ENCODE measurements at regions not wholly inside any gene's neighbourhood (a gene's known extent, or its start where the extent isn't known, plus 50 kb on each side); places are given as distances from the start of the nearest gene placed in this dataset.

DNA sequence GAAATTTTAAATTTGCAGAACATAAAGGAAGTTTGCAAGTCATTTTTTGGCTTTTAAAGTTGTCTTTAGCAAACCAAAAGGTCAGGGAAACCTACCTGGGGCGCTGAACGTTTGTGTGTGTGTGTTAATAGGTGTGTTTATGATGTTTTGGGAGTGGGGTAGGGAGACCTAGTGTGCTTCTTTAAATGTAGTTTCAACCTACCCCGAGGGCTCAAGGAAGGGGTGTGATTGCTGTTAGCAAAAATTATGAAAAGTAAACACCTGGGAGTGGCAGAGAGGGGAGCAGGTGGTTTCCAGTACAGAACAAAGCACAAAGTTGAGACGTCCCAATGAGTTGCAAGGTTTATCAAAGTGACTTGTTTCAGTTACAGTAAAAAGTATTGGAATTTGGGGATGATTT is 58.7 kb upstream of the WDR26 start:
- H2AFZ ChIP-seq (ENCODE audit: low read length): no peak overlapping the region
- H4K20me1 ChIP-seq (ENCODE audit: insufficient read depth, low read length, poor library complexity, severe bottlenecking): no peaks in the 10 kb centered on the region
- peaks cover 12% of the 10 kb centered on the region for H3K4me1 ChIP-seq (ENCODE audit: insufficient read depth, low read length, poor library complexity, severe bottlenecking)
- no peak overlapping the region for H3K4me3 ChIP-seq (ENCODE audit: low read length, poor library complexity, severe bottlenecking)
- no peaks in the 10 kb centered on the region; the same call in 1 of the 2 replicates for H3F3A ChIP-seq (ENCODE audit: low read depth)
- H3K9me2 ChIP-seq (replicated peaks; ENCODE audit: low read depth, low read length): no peaks in the 10 kb centered on the region
- no peak overlapping the region for H3K9ac ChIP-seq (ENCODE audit: low read depth, low read length, poor library complexity, severe bottlenecking)
- TF ChIP-seq, protein P1, sequence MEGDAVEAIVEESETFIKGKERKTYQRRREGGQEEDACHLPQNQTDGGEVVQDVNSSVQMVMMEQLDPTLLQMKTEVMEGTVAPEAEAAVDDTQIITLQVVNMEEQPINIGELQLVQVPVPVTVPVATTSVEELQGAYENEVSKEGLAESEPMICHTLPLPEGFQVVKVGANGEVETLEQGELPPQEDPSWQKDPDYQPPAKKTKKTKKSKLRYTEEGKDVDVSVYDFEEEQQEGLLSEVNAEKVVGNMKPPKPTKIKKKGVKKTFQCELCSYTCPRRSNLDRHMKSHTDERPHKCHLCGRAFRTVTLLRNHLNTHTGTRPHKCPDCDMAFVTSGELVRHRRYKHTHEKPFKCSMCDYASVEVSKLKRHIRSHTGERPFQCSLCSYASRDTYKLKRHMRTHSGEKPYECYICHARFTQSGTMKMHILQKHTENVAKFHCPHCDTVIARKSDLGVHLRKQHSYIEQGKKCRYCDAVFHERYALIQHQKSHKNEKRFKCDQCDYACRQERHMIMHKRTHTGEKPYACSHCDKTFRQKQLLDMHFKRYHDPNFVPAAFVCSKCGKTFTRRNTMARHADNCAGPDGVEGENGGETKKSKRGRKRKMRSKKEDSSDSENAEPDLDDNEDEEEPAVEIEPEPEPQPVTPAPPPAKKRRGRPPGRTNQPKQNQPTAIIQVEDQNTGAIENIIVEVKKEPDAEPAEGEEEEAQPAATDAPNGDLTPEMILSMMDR (conservative IDR thresholded peaks at IDR 0.05; ENCODE audit: low read length): no peak
- no peak for TF ChIP-seq EZH2phosphoT487 (IDR thresholded peaks at IDR 0.05; ENCODE audit: borderline replicate concordance)
- H3K27me3 ChIP-seq (ENCODE audit: insufficient read depth, low read length, poor library complexity, severe bottlenecking): no peaks in the 10 kb centered on the region
- no peak overlapping the region for H3K4me2 ChIP-seq (ENCODE audit: low read depth, low read length, poor library complexity, severe bottlenecking)
- no peaks in the 10 kb centered on the region for H3K79me2 ChIP-seq (ENCODE audit: insufficient read depth, low read length)
- peaks cover 4% of the 10 kb centered on the region; the same call in 1 of the 2 replicates for H3K9me3 ChIP-seq (ENCODE audit: insufficient read depth, low read depth, low read length)
- H3K36me3 ChIP-seq (ENCODE audit: insufficient read depth, low read length): no peaks in the 10 kb centered on the region

DNA sequence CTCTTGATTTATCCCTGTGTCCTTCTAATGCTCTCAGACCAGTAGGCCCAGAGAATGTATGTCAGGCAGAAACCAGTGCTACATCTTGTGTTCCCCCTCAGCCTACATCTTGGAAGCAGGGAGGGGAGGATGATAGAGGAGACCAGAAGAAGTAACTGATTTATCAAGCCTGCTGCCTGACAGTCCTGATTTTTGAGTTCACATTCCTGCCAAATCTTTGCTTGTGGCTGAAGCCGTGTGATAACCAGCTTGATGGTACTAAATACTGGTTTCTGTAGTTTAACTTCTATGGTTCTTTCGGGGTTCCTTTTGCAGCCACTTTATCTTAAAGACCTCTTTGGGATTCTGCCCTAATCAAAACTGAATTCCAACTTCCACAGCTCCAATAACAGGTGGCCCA is 59.7 kb upstream of the WDR26 start:
- no peaks in the 10 kb centered on the region for H3K79me2 ChIP-seq (ENCODE audit: insufficient read depth, low read length)
- no peaks in the 10 kb centered on the region for H3K9me2 ChIP-seq (replicated peaks; ENCODE audit: low read depth, low read length)
- no peak overlapping the region for H3K4me3 ChIP-seq (ENCODE audit: low read length, poor library complexity, severe bottlenecking)
- H3F3A ChIP-seq (ENCODE audit: low read depth): peaks cover 2% of the 10 kb centered on the region; the same call in 1 of the 2 replicates
- H3K27me3 ChIP-seq (ENCODE audit: insufficient read depth, low read length, poor library complexity, severe bottlenecking): no peaks in the 10 kb centered on the region
- no peak overlapping the region for H2AFZ ChIP-seq (ENCODE audit: low read length)
- H3K36me3 ChIP-seq (ENCODE audit: insufficient read depth, low read length): no peaks in the 10 kb centered on the region
- TF ChIP-seq, protein P1 (conservative IDR thresholded peaks at IDR 0.05; ENCODE audit: low read length): no peak
- no peak for TF ChIP-seq EZH2phosphoT487 (IDR thresholded peaks at IDR 0.05; ENCODE audit: borderline replicate concordance)
- H3K4me2 ChIP-seq (ENCODE audit: low read depth, low read length, poor library complexity, severe bottlenecking): no peak overlapping the region
- H3K9ac ChIP-seq (ENCODE audit: low read depth, low read length, poor library complexity, severe bottlenecking): no peak overlapping the region
- peaks cover 4% of the 10 kb centered on the region; the same call in 1 of the 2 replicates for H3K9me3 ChIP-seq (ENCODE audit: insufficient read depth, low read depth, low read length)
- peaks cover 22% of the 10 kb centered on the region for H3K4me1 ChIP-seq (ENCODE audit: insufficient read depth, low read length, poor library complexity, severe bottlenecking)
- H4K20me1 ChIP-seq (ENCODE audit: insufficient read depth, low read length, poor library complexity, severe bottlenecking): no peaks in the 10 kb centered on the region

DNA sequence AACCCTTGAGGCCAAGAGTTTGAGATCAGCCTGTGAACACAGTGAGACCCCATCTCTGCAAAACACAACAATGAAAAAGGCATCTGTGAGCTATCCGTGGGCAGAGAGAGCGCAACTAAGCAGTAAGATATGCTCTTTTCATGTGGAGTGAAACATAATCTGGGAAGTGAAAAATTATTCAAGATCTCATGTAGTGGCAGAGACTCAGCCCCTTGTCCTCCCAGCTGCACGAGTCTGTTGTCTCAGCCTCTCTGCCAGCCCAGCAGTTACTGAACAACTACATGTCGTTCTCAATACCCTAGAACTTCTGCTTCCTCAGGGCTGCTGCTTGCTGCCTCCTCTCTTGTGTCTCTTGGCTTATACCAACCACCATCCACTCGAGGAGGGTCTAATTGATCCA is 61.3 kb upstream of the WDR26 start:
- H3K9ac ChIP-seq (ENCODE audit: low read depth, low read length, poor library complexity, severe bottlenecking): no peak overlapping the region
- H3K4me1 ChIP-seq (ENCODE audit: insufficient read depth, low read length, poor library complexity, severe bottlenecking): peaks cover 32% of the 10 kb centered on the region
- no peak overlapping the region for H3K4me2 ChIP-seq (ENCODE audit: low read depth, low read length, poor library complexity, severe bottlenecking)
- no peaks in the 10 kb centered on the region for H4K20me1 ChIP-seq (ENCODE audit: insufficient read depth, low read length, poor library complexity, severe bottlenecking)
- H3F3A ChIP-seq (ENCODE audit: low read depth): peaks cover 2% of the 10 kb centered on the region; the same call in 1 of the 2 replicates
- H3K27me3 ChIP-seq (ENCODE audit: insufficient read depth, low read length, poor library complexity, severe bottlenecking): no peaks in the 10 kb centered on the region
- no peak overlapping the region for H3K4me3 ChIP-seq (ENCODE audit: low read length, poor library complexity, severe bottlenecking)
- H3K9me3 ChIP-seq (ENCODE audit: insufficient read depth, low read depth, low read length): peaks cover 4% of the 10 kb centered on the region; the same call in 1 of the 2 replicates
- H3K36me3 ChIP-seq (ENCODE audit: insufficient read depth, low read length): no peaks in the 10 kb centered on the region
- no peak overlapping the region for H2AFZ ChIP-seq (ENCODE audit: low read length)
- no peak for TF ChIP-seq EZH2phosphoT487 (IDR thresholded peaks at IDR 0.05; ENCODE audit: borderline replicate concordance)
- TF ChIP-seq, protein P1 (conservative IDR thresholded peaks at IDR 0.05; ENCODE audit: low read length): no peak
- H3K79me2 ChIP-seq (ENCODE audit: insufficient read depth, low read length): no peaks in the 10 kb centered on the region
- H3K9me2 ChIP-seq (replicated peaks; ENCODE audit: low read depth, low read length): no peaks in the 10 kb centered on the region
